ENCODE measurements at regions not wholly inside any gene's neighbourhood (a gene's known extent, or its start where the extent isn't known, plus 50 kb on each side); places are given as distances from the start of the nearest gene placed in this dataset.

DNA sequence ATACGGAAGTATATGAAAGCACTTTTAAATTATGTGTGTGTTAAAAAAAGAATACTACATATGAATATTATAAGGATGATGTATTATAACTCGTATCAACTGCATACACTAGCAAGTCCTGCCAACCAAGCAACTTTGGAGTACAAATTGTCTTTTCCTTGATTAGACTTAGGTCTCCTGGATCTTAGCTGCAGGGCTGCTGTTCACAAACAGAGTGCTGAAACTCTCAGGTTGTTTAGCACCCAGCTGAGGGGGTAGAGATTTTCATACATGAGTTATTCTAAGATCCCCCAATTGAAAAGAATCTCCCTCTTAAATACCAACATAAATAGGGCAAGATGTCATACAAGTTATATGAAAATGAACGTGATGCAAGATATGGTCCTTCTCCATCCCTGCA is 149.8 kb upstream of the TNC start:
- TF ChIP-seq, protein P1, sequence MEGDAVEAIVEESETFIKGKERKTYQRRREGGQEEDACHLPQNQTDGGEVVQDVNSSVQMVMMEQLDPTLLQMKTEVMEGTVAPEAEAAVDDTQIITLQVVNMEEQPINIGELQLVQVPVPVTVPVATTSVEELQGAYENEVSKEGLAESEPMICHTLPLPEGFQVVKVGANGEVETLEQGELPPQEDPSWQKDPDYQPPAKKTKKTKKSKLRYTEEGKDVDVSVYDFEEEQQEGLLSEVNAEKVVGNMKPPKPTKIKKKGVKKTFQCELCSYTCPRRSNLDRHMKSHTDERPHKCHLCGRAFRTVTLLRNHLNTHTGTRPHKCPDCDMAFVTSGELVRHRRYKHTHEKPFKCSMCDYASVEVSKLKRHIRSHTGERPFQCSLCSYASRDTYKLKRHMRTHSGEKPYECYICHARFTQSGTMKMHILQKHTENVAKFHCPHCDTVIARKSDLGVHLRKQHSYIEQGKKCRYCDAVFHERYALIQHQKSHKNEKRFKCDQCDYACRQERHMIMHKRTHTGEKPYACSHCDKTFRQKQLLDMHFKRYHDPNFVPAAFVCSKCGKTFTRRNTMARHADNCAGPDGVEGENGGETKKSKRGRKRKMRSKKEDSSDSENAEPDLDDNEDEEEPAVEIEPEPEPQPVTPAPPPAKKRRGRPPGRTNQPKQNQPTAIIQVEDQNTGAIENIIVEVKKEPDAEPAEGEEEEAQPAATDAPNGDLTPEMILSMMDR (IDR thresholded peaks at IDR 0.05; ENCODE audit: borderline replicate concordance, extremely low read depth, low read length, poor library complexity, severe bottlenecking), result no peak
- no peak for TF ChIP-seq EZH2 (IDR thresholded peaks at IDR 0.05; ENCODE audit: borderline replicate concordance, low read depth, low read length, severe bottlenecking)

All from DND-41 (cell line).